ENCODE measurements at regions not wholly inside any gene's neighbourhood (a gene's known extent, or its start where the extent isn't known, plus 50 kb on each side); places are given as distances from the start of the nearest gene placed in this dataset.

DNA sequence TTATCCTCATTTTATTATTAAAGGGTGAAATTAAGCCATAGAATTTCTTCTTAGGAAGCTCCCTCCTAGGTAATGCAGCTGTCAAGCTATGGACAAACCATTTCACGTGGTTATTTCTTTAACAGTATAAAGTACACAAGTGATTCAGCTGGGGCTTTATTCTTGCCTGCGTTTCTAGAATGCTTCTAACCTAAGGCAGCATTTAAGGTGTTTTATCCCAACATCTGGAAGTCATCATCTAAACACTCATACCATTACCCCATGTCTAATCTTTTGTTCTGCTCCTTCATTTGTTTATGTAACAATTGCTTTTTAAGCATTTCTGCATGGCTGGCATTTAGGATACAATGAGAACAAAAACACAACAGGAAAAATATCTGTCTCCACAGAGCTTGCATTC is 829.2 kb upstream of the ADAMTS5 start:
- TF ChIP-seq EP300 (IDR thresholded peaks at IDR 0.05; ENCODE audit: low read depth): no peak
- TF ChIP-seq, protein P1, sequence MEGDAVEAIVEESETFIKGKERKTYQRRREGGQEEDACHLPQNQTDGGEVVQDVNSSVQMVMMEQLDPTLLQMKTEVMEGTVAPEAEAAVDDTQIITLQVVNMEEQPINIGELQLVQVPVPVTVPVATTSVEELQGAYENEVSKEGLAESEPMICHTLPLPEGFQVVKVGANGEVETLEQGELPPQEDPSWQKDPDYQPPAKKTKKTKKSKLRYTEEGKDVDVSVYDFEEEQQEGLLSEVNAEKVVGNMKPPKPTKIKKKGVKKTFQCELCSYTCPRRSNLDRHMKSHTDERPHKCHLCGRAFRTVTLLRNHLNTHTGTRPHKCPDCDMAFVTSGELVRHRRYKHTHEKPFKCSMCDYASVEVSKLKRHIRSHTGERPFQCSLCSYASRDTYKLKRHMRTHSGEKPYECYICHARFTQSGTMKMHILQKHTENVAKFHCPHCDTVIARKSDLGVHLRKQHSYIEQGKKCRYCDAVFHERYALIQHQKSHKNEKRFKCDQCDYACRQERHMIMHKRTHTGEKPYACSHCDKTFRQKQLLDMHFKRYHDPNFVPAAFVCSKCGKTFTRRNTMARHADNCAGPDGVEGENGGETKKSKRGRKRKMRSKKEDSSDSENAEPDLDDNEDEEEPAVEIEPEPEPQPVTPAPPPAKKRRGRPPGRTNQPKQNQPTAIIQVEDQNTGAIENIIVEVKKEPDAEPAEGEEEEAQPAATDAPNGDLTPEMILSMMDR (IDR thresholded peaks at IDR 0.05): no peak

Data from transverse colon (tissue), 3 donors.